K562 (cell line): ENCODE measurements at regions not wholly inside any gene's neighbourhood (a gene's known extent, or its start where the extent isn't known, plus 50 kb on each side); places are given as distances from the start of the nearest gene placed in this dataset.

Experiments used
- ATAC-seq: fragments of 200-7000 bp; cut with Tn5 transposase; 3 replicates; pipeline ENCODE4 v1.9.1; 2020; ENCODE audit warnings: moderate library complexity
- BruUV-seq: library from RNA; stranded (reverse); fragments of 400-500 nt; replicated peaks from 2 replicates; lab custom pipeline; 2021; lab: Mats Ljungman, UMichigan
- CTCF ChIA-PET: fragments of 300-600 bp; formaldehyde crosslinking; extraction: SDS; loops from one replicate; lab custom pipeline; 2021; ENCODE audit warnings: low intra/inter-chr PET ratio; lab: Yijun Ruan, JAX
- POLR2A ChIA-PET: fragments of 300-600, 350-650 bp; sonication (Branson Sonifier 250); formaldehyde crosslinking; extraction: SDS; loops from one replicate; lab custom pipeline; 2021; ENCODE audit warnings: antibody characterized with exemption, inconsistent platforms; lab: Yijun Ruan, JAX
- DNase-seq, 4 experiments: peaks; one replicate each; pipeline versions ENCODE4 v3.0.0 to v3.0.0-alpha.2; 2011 to 2018; ENCODE audit warnings: low spot score in 3 of 4, mixed read lengths in 3 of 4; ENCODE audit errors: extremely low read depth in 1 of 4
- FAIRE-seq: peaks from 2 replicates; lab custom pipeline; 2011; peaks lifted over from hg19 to GRCh38; lab: Jason Lieb, UNC
- H2AFZ ChIP-seq: 2 replicates; pipeline ENCODE4 v1.6.0; 2011; ENCODE audit warnings: low read depth, low read length, control low read depth, inconsistent platforms
- H3K27ac ChIP-seq: fragments of 200-600 bp; 3 replicates; pipeline ENCODE4 v1.8.0; 2011; ENCODE audit warnings: low read depth, mild to moderate bottlenecking, control low read depth, inconsistent platforms, low read length, moderate library complexity, mixed read lengths; ENCODE audit errors: extremely low read depth
- H3K27me3 ChIP-seq, 2 experiments: fragments of 300-600 bp in 1 of 2; 2 replicates in 1 of 2; 3 replicates in 1 of 2; pipeline versions ENCODE4 v1.6.0 to v1.8.0; 2011; ENCODE audit warnings: inconsistent platforms in 2 of 2, low read length in 2 of 2, mild to moderate bottlenecking in 1 of 2, mixed read lengths in 1 of 2, moderate library complexity in 1 of 2; ENCODE audit not compliant: control insufficient read depth in 2 of 2, insufficient read depth in 2 of 2
- H3K36me3 ChIP-seq: fragments of 300-600 bp; 3 replicates; pipeline ENCODE4 v1.8.0; 2011; ENCODE audit warnings: mild to moderate bottlenecking, low read length, inconsistent platforms; ENCODE audit not compliant: control insufficient read depth, insufficient read depth
- H3K4me1 ChIP-seq, 2 experiments: fragments of 200-600 bp in 1 of 2; replicated peaks in 1 of 2; 2 replicates in 1 of 2; 3 replicates in 1 of 2; pipeline versions ENCODE4 v1.5.1 to v1.8.0; 2011; ENCODE audit warnings: inconsistent platforms in 2 of 2, low read length in 2 of 2, mild to moderate bottlenecking in 1 of 2, mixed read lengths in 1 of 2, moderate library complexity in 1 of 2; ENCODE audit not compliant: control insufficient read depth in 2 of 2, insufficient read depth in 2 of 2
- H3K4me2 ChIP-seq: 2 replicates; pipeline ENCODE4 v1.6.1; 2011; ENCODE audit warnings: low read length, control low read depth, inconsistent platforms, mixed read lengths; ENCODE audit not compliant: insufficient read depth
- H3K4me3 ChIP-seq: fragments of 200-600 bp; sonication (generic), shearing (Covaris generic); 2 replicates; pipeline ENCODE4 v1.5.1; 2016; ENCODE audit warnings: control low read depth, inconsistent platforms
- H3K79me2 ChIP-seq: fragments of 200-600 bp; 3 replicates; pipeline ENCODE4 v1.8.0; 2011; ENCODE audit warnings: low read length, inconsistent platforms; ENCODE audit not compliant: control insufficient read depth, insufficient read depth
- H3K9ac ChIP-seq, 2 experiments: 2 replicates each; pipeline versions ENCODE4 v1.6.0 to v1.6.1; 2011; ENCODE audit warnings: low read depth in 2 of 2, low read length in 2 of 2, control low read depth in 1 of 2, inconsistent platforms in 1 of 2, mild to moderate bottlenecking in 1 of 2, mixed read lengths in 1 of 2; ENCODE audit not compliant: insufficient read depth in 1 of 2
- H3K9me1 ChIP-seq: one replicate; pipeline ENCODE4 v1.6.0; 2011; ENCODE audit warnings: inconsistent platforms, mild to moderate bottlenecking, low read length, moderate library complexity; ENCODE audit not compliant: control insufficient read depth, insufficient read depth
- H3K9me3 ChIP-seq: replicated peaks from 2 replicates; pipeline ENCODE4 v1.5.1; 2011; ENCODE audit warnings: low read depth, low read length, inconsistent platforms; ENCODE audit not compliant: control insufficient read depth, insufficient read depth
- H4K20me1 ChIP-seq: replicated peaks from 2 replicates; pipeline ENCODE4 v1.6.1; 2011; ENCODE audit warnings: low read length, inconsistent platforms, mixed read lengths; ENCODE audit not compliant: control insufficient read depth, insufficient read depth
- CHAMP1 ChIP-seq: fragments of 450-650 bp; IDR thresholded peaks from 2 replicates; pipeline ENCODE4 v1.6.1; 2016; ENCODE audit warnings: mild to moderate bottlenecking
- DMBX1 ChIP-seq: fragments of 250-450 bp; sonication (Bioruptor Pico); IDR thresholded peaks from 2 replicates; pipeline ENCODE4 v1.8.0; 2022; ENCODE audit warnings: inconsistent platforms, mild to moderate bottlenecking, moderate library complexity, borderline replicate concordance
- NR0B1 ChIP-seq: fragments of 450-650 bp; IDR thresholded peaks from one replicate; pipeline ENCODE4 v1.6.1; 2018; ENCODE audit warnings: mild to moderate bottlenecking, moderate library complexity; ENCODE audit not compliant: partially characterized antibody
- PHF20 ChIP-seq: fragments of 450-650 bp; IDR thresholded peaks from 2 replicates; pipeline ENCODE4 v1.6.1; 2018; ENCODE audit not compliant: partially characterized antibody
- SRSF7 ChIP-seq: fragments of 200-400 bp; formaldehyde crosslinking; optimal IDR thresholded peaks from 2 replicates; pipeline ENCODE3; 2017; ENCODE audit warnings: mild to moderate bottlenecking, low read depth, low read length
- ZMIZ1 ChIP-seq, 2 experiments: fragments of 150-350 bp in 1 of 2; IDR thresholded peaks; 2 replicates each; pipeline ENCODE4 v1.6.1; 2012 to 2016; ENCODE audit warnings: low read depth in 2 of 2, low read length in 2 of 2, mild to moderate bottlenecking in 1 of 2, moderate library complexity in 1 of 2
- ZNF592 ChIP-seq: fragments of 450-650 bp; IDR thresholded peaks from 2 replicates; pipeline ENCODE4 v1.6.1; 2017; ENCODE audit warnings: antibody characterized with exemption, mild to moderate bottlenecking
- WGBS: fragments of 100-300 bp; shearing (Covaris generic); methylation state at CpG from one replicate; pipeline ENCODE4 v1.1.6; 2016; ENCODE audit warnings: low coverage, mixed read lengths; ENCODE audit not compliant: insufficient coverage; ENCODE audit errors: missing lambda C conversion rate; 5-methylcytosine and 5-hydroxymethylcytosine counted together
- in situ Hi-C: fragments of 300-500 bp; cut with MboI; formaldehyde crosslinking; loops from 4 replicates; pipeline ENCODE4 v1.15.0; 2018; ENCODE audit warnings: inconsistent platforms, mixed read lengths
- intact Hi-C: fragments of 100-400 bp; cut with micrococcal nuclease; formaldehyde crosslinking; loops from 2 replicates; pipeline ENCODE4 v1.14.2; 2022

GRCh38 chr18:68040198-68040597 lies 523.7 kb upstream of the DSEL start:
- DNase-seq (no peak), ATAC-seq (no peak), FAIRE-seq (no peak)
- intact Hi-C loops: no loop called here
- no TSS peak for BruUV-seq
- in situ Hi-C loops: no loop called here
- no peak overlapping the region for H3K4me2 ChIP-seq
- ChIA-PET CTCF (no interaction called here), POLR2A (no interaction called here)
- H3K79me2 ChIP-seq: no peaks in the 10 kb centered on the region
- no peak overlapping the region for H3K9ac ChIP-seq
- H3K27ac ChIP-seq: no peak overlapping the region
- H3K9me3 ChIP-seq: no peaks in the 10 kb centered on the region
- H3K4me1 ChIP-seq: no peaks in the 10 kb centered on the region
- no peaks in the 10 kb centered on the region for H3K9me1 ChIP-seq
- no peaks in the 10 kb centered on the region for H4K20me1 ChIP-seq
- no peaks in the 10 kb centered on the region for H3K36me3 ChIP-seq
- no peak overlapping the region for H3K4me3 ChIP-seq
- 4% methylated on average over 3 of the region's 3 CpGs for WGBS
- H2AFZ ChIP-seq: no peak overlapping the region
- no peaks in the 10 kb centered on the region for H3K27me3 ChIP-seq
- TF ChIP-seq NR0B1: no peak
- TF ChIP-seq DMBX1 (CRISPR knock-in tag): no peak
- TF ChIP-seq ZMIZ1 (IDR thresholded peaks at IDR 0.05; ENCODE audit: low read depth in 2 of 2, low read length in 2 of 2): no peak
- no peak for TF ChIP-seq ZNF592
- no peak for TF ChIP-seq PHF20
- TF ChIP-seq CHAMP1: no peak
- no peak for TF ChIP-seq SRSF7
